DMS53 treated with DMSO at 0.1 percent for 48 hours (cell line): ENCODE measurements at regions not wholly inside any gene's neighbourhood (a gene's known extent, or its start where the extent isn't known, plus 50 kb on each side); places are given as distances from the start of the nearest gene placed in this dataset.
"Not testable (repeated sequence)": the region's sequence is repeated elsewhere in the genome, so short reads cannot be mapped to it uniquely, and the experiment has no call there.

Experiments
- DNase-seq: peaks from one replicate; lab custom pipeline; 2025; ENCODE audit not compliant: unreplicated experiment; lab: John Stamatoyannopoulos, UW

DNA sequence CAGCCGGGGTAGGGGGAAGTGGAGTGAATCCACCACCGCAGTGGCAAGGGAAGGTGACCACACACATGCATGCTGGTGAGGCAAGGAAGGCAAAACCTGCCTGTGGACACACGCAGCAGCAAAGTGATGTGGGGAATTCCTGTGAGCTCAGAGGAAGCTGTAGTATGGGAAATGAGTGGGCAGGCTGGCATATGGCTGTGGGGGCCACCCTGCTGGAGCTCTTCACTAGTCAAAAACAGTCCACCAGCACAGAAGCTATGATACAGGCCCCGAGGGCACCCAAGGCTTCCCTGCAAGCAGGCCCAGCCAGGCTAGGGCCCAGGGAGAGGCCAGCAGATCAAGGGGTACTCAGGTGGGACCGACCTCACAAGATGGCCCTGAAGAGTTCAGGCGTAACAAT, 239.1 kb downstream of the CHM start:
- DNase-seq: no peak

DNA sequence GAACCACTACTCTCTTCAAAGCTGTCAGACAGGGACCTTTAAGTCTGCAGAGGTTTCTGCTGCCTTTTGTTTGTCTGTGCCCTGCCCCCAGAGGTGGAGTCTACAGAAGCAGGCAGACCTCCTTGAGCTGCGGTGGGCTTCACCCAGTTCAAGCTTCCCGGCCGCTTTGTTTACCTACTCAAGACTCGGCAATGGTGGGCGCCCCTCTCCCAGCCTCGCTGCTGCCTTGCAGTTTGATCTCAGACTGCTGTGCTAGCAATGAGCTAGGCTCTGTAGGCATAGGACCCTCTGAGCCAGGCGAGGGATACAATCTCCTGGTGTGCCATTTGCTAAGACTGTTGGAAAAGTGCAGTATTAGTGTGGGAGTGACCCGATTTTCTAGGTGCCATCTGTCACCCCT, 275.0 kb downstream of the CHM start:
- DNase-seq: not testable (repeated sequence)

GRCh38 chrX:85765651-85766050, 281.7 kb downstream of the CHM start:
- no peak for DNase-seq

DNA sequence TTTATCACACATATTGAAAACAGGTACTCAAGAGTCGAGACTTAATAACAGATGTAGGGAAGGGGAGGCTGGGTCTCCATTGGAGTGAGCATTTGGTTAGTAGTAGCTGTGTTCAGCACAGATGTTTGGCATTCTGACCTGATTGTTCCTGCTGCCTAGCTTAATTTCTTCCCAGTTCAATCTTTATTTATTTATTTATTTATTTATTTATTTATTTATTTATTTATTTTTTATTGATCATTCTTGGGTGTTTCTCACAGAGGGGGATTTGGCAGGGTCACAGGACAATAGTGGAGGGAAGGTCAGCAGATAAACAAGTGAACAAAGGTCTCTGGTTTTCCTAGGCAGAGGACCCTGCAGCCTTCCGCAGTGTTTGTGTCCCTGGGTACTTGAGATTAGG, 324.3 kb downstream of the CHM start:
- DNase-seq: not testable (repeated sequence)

- not testable (repeated sequence) for DNase-seq
Measured at GRCh38 chrX:85703233-85703632, 323.8 kb upstream of the POF1B start.

- DNase-seq: no peak
Measured at GRCh38 chrX:85698921-85699320, 319.5 kb upstream of the POF1B start.

DNA sequence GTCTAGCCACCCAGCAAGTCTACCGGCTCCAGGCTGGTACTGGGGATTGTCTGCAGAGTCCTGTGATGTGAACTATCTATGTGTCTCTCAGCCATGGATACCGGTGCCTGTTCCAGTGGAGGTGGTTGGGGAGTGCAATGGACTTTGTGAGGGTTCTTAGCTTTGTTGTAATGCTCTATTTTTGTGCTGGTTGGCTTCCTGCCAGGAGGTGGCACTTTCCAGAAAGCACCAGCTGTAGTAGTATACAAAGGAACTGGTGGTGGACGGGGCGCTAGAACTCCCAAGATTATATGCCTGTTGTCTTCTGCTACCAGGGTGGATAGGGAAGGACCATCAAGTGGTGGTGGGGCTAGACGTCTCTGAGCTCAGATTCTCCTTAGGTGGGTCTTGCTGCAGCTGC, 306.4 kb upstream of the POF1B start:
- DNase-seq: no peak

DNA sequence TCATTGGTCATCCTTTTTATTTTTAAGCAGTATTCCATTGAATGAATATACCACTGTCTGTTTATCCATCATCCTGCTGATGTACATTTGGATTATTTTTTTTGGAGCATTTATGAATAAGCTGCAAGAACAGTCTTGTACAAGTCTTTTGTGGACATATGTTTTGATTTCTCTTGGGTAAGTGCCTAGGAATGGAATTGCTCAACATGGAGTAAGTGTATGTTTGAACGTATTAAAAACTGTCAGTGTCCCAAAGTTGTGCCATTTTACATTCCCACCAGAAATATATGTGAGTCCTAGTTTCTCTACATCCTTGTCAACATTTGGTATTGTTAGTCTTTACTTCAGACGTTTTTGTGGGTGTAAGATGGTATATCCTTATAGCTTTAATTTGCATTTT, 287.0 kb upstream of the POF1B start:
- no peak for DNase-seq

- not testable (repeated sequence) for DNase-seq
Measured at GRCh38 chrX:85663970-85664369, 284.5 kb upstream of the POF1B start.

GRCh38 chrX:85630901-85631300, 251.4 kb upstream of the POF1B start:
- no peak for DNase-seq

- peak; percentile 21 for DNase-seq
Measured at GRCh38 chrX:85627363-85627762, 247.9 kb upstream of the POF1B start.

GRCh38 chrX:85622635-85623034, 243.2 kb upstream of the POF1B start:
- no peak for DNase-seq

DNA sequence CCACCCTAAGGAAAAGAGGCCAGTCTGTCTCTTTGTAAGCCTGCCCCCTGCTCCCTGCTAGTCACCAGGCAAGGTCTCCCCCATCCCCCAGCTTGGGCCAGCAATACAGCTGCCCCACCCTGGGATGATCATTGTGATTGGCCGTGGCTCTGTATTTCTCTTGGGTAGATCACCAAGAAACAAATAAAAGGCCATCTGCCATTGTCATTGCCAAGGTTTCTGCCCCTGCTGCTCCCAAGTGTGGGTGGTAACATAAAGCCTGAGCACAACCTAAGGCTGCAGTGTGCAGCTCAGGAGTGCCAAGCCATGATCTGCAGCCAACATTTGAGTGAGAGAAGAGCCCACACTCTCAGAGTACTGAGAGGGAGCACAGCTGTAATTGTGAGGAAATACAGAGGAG, 241.0 kb upstream of the POF1B start:
- DNase-seq: no peak

GRCh38 chrX:85619962-85620361, 240.5 kb upstream of the POF1B start:
- DNase-seq: no peak

- peak; percentile 32 for DNase-seq
Measured at GRCh38 chrX:85611926-85612325, 232.5 kb upstream of the POF1B start.

- no peak for DNase-seq
Measured at GRCh38 chrX:85592980-85593379, 213.5 kb upstream of the POF1B start.

DNA sequence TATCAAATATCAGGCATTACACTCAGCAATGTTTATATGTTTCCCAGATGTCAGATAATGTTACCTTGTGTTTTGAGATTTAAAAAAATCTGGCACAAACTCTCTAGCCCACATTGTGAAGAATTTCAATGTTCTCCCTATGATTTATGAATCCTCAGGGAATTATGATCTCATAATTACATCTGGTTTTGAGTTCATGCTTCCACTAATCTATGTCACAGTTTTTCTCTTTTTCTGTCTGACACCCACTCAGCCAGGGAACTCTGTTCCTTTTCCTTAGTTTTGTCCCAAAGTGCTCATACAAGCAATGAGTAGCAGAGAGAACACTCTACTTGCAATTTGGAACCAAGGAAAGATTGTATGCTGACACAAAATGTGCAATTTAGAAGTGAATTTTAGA, 212.1 kb upstream of the POF1B start:
- DNase-seq: no peak

- DNase-seq: no peak
Measured at GRCh38 chrX:85590638-85591037, 211.2 kb upstream of the POF1B start.

DNA sequence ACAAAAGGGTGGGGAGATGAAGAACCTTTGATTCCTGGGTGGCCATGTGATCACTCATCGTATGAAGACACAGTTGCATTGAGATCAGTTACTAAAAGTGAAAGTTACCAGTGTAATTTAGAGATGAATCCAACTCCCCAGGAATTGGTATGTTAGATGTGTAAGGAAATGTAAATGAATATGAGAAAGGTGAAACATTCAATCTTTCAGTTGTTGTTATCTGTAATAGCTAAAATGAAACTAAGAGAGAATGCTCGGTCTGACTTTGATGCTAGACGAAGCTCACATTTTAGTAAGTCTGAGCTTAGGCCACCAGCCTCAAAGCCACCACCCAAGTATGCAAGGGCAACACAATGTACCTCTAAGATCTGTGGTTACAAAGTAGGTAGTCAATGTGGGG, 194.3 kb upstream of the POF1B start:
- DNase-seq: no peak

DNA sequence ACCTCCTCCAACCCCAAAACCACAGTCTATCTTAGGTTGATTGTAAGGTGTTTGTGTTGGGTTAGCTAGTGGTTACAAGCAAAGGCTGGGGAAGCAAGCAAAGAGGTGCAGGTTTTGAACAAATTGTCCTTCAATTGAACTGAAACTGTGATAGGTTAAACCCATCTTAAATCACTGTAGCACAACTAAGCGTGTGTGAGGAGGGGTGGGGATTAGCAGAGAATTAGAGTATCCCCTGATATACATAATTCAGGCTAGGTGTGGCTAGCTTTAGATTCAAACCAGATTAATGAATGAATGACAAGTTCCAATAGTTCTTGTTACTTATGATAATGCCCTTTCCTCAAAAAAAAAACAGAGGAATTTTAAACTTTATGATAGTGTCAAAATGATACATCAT, 191.0 kb upstream of the POF1B start:
- DNase-seq: no peak

GRCh38 chrX:85569686-85570085, 190.2 kb upstream of the POF1B start:
- DNase-seq: no peak

GRCh38 chrX:85569096-85569495, 189.6 kb upstream of the POF1B start:
- no peak for DNase-seq

- DNase-seq: no peak
Measured at GRCh38 chrX:85561231-85561630, 181.8 kb upstream of the POF1B start.

DNA sequence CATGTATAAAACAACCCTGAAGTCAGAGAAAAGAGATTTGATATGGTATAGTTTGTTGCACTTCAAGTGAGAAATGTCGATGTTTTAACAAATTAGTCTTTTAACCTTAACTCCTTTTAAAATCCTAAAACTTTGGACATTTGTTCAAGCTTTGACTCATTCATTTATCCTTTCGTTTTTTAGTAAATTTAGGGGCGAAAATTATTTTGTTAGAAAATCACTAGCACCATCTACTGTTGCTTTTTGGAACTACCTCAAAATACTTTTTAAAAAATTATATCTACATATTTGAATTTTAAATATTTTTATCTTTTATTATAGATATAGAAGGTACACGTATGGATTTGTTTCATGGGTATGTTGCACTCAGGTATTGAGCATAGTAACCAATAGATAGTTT, 165.1 kb upstream of the POF1B start:
- DNase-seq: no peak
